Skeletal muscle satellite cell (primary cell): ENCODE measurements at regions not wholly inside any gene's neighbourhood (a gene's known extent, or its start where the extent isn't known, plus 50 kb on each side); places are given as distances from the start of the nearest gene placed in this dataset.

ENCODE experiments used
- H3K27me3 ChIP-seq: 2 replicates; pipeline ENCODE4 v1.7.0; 2013; ENCODE audit warnings: low read length; ENCODE audit not compliant: control insufficient read depth, insufficient read depth
- H3K36me3 ChIP-seq: 2 replicates; pipeline ENCODE4 v1.7.0; 2013; ENCODE audit warnings: mild to moderate bottlenecking, control low read depth, low read length; ENCODE audit not compliant: insufficient read depth
- H3K4me1 ChIP-seq: 2 replicates; pipeline ENCODE4 v1.7.0; 2013; ENCODE audit warnings: low read length; ENCODE audit not compliant: control insufficient read depth, insufficient read depth
- H3K4me2 ChIP-seq: 2 replicates; pipeline ENCODE4 v1.7.0; 2013; ENCODE audit warnings: mild to moderate bottlenecking, low read length
- H3K4me3 ChIP-seq: 2 replicates; pipeline ENCODE4 v1.7.0; 2013; ENCODE audit warnings: low read length
- H3K9ac ChIP-seq: 2 replicates; pipeline ENCODE4 v1.7.0; 2013; ENCODE audit warnings: mild to moderate bottlenecking, low read depth, low read length, moderate library complexity
- H3K9me3 ChIP-seq: replicated peaks from 2 replicates; pipeline ENCODE4 v1.7.0; 2013; ENCODE audit warnings: mild to moderate bottlenecking, control low read depth, low read length

DNA sequence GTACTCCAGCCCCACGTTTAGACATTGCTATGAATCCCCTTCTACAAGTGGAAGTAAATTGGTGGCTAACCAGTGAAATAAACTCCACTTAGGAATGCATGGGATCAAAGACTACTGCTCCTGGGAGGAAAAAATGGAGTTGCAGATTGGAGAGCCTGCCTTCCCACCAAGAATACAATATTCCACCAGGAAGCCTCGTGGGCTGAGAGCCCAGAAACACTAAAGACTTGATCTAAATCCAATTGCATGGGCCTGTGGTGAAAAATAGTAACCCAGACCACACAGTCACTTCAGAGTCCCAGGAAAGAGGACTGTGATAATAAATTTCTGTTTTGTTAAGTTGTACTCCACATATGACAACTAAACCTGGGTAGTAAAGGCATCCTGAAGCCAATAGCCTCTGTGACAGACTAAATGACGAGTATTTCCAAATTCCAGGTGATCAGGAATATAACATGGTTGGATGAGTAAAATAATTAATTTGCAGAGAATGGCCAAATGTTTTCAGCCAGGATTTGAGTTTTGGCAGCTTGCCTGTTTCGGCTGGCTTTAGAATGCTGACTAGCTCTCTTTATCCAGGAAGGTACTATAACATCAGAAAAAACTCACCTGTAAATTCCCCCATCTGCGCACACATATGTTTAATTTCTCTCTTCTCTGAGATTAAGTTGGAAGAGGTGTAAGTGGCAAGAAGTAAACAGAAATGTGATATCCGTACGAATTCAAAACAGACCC is 480.3 kb downstream of the LIG4 start:
- no peak overlapping the region for H3K9ac ChIP-seq
- H3K4me1 ChIP-seq = no peaks in the 10 kb centered on the region
- H3K9me3 ChIP-seq = no peaks in the 10 kb centered on the region
- H3K4me3 ChIP-seq = no peak overlapping the region
- no peaks in the 10 kb centered on the region for H3K27me3 ChIP-seq
- no peak overlapping the region for H3K4me2 ChIP-seq
- H3K36me3 ChIP-seq = no peaks in the 10 kb centered on the region

GRCh38 chr13:107733276-107733675 is 482.1 kb downstream of the LIG4 start:
- no peaks in the 10 kb centered on the region for H3K4me1 ChIP-seq
- H3K9me3 ChIP-seq = no peaks in the 10 kb centered on the region
- H3K4me3 ChIP-seq = no peak overlapping the region

GRCh38 chr13:107730813-107731212 is 484.5 kb downstream of the LIG4 start:
- Histone ChIP-seq H3K4me3 (no peak overlapping the region), H3K4me2 (no peak overlapping the region), H3K27me3 (no peaks in the 10 kb centered on the region), H3K9me3 (peaks cover 4% of the 10 kb centered on the region), H3K36me3 (no peaks in the 10 kb centered on the region), H3K4me1 (no peaks in the 10 kb centered on the region), H3K9ac (no peak overlapping the region)

More at GRCh38 chr13:107733276-107733675, 482.1 kb downstream of the LIG4 start:
- Histone ChIP-seq H3K4me2 (no peak overlapping the region), H3K27me3 (no peaks in the 10 kb centered on the region), H3K36me3 (no peaks in the 10 kb centered on the region), H3K9ac (no peak overlapping the region)

DNA sequence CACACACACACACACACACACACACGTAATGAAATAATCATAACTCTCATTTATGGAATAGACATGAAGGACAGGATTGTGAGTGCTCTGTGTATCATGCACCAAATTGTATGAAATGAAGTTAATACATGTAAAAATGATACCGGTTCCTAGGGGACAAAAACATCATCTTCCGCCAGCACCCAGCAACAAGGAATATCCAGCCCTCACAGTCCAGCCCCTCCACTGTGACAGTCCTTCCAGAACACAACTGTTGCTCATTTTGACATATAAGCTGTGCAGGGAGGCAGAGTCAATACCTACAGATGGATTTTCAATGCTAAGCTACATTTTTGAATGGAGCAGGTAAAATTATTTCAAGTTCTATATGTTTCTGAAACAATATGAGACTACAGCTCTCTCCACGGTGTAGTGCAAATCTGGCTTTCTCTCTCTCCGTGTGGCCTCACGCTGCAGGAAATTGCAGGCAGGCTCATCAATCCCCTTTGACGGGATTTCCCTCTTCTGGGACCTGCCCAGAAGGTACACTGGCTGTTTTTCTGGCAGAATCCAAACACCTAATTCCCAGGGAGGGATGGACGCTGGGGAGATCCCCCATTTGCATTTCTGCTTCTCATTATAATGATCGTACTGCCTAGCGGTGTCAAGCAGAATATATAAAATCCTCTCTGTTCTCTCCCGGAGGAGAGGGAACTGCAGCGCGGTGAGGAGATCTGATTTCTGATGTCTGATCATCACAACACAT is 494.0 kb downstream of the LIG4 start:
- Histone ChIP-seq H3K4me3 (no peak overlapping the region), H3K27me3 (no peaks in the 10 kb centered on the region), H3K36me3 (no peaks in the 10 kb centered on the region), H3K4me1 (no peaks in the 10 kb centered on the region), H3K9ac (no peak overlapping the region), H3K9me3 (peaks cover 10% of the 10 kb centered on the region), H3K4me2 (no peak overlapping the region)

GRCh38 chr13:107716741-107717140 is 498.6 kb downstream of the LIG4 start:
- Histone ChIP-seq H3K4me2 (no peak overlapping the region), H3K4me1 (no peaks in the 10 kb centered on the region), H3K36me3 (no peaks in the 10 kb centered on the region), H3K9me3 (peaks cover 10% of the 10 kb centered on the region), H3K4me3 (no peak overlapping the region), H3K27me3 (no peaks in the 10 kb centered on the region), H3K9ac (no peak overlapping the region)

DNA sequence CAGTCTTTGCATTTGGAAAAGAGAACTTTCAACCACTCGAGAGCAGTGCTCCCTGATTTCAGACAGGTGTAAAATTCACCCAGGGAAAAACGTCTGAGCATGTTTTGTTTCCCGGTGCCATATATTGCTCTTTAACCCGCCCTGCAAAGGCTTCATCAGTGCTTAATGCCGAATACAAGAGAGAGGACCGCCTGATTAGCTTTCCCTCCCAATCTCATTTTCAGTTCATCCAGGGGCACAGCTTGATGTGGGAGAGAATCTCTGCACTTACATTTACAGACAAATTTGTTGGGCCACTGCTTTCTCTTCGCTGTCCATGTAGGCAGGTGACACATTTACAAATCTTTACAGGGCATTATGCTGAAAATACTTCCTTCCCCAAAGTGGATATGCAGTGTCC is 499.1 kb downstream of the LIG4 start:
- Histone ChIP-seq H3K4me1 (no peaks in the 10 kb centered on the region), H3K9me3 (peaks cover 7% of the 10 kb centered on the region), H3K9ac (no peak overlapping the region)

GRCh38 chr13:107715496-107715895 is 499.8 kb downstream of the LIG4 start:
- Histone ChIP-seq H3K4me3 (no peak overlapping the region), H3K36me3 (no peaks in the 10 kb centered on the region), H3K9me3 (peaks cover 4% of the 10 kb centered on the region), H3K4me1 (no peaks in the 10 kb centered on the region), H3K27me3 (no peaks in the 10 kb centered on the region), H3K9ac (no peak overlapping the region), H3K4me2 (no peak overlapping the region)

More for the DNA sequence above, 499.1 kb downstream of the LIG4 start:
- Histone ChIP-seq H3K4me2 (no peak overlapping the region), H3K36me3 (no peaks in the 10 kb centered on the region), H3K27me3 (no peaks in the 10 kb centered on the region), H3K4me3 (no peak overlapping the region)

GRCh38 chr13:107713314-107713713 is 502.0 kb downstream of the LIG4 start:
- no peak overlapping the region for H3K4me3 ChIP-seq
- H3K9me3 ChIP-seq = no peaks in the 10 kb centered on the region
- H3K27me3 ChIP-seq = no peaks in the 10 kb centered on the region
- no peak overlapping the region for H3K4me2 ChIP-seq
- H3K4me1 ChIP-seq = no peaks in the 10 kb centered on the region
- no peak overlapping the region for H3K9ac ChIP-seq
- H3K36me3 ChIP-seq = no peaks in the 10 kb centered on the region

DNA sequence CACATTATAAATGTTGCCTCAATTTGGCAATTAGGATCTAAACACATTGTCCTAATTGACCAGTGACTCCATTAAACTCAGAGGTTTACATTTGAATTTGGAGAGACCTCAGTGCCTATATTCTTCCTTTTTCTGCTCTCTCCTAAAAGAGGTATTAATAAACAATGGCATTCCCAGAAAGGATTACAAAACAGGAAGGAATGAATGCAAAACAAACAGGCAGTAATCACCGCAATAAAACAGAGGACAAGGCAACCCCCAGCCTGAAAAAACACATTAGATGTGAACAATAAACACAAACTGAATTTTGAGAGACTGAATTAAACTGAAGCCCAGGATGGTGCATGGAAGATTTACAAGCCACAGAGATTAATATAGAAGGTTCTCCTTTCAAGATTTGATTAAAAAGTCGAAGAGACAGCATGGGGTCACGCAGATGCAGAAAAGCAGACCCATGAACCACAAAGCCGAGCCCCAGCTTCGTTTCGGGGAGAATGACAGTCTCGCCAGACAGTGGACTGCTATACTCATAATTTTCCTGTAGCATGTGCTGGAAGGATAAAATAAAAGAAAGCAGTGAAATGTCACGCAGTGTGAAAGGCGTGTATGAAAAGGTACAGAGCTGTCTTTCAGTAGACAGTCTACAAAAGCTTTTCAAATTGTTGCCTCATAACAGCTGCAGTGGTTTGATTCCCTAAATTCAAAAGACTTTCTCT is 503.0 kb downstream of the LIG4 start:
- no peak overlapping the region for H3K4me3 ChIP-seq
- H3K4me1 ChIP-seq = no peaks in the 10 kb centered on the region
- no peak overlapping the region for H3K9ac ChIP-seq
- H3K4me2 ChIP-seq = no peak overlapping the region
- no peaks in the 10 kb centered on the region for H3K36me3 ChIP-seq
- H3K9me3 ChIP-seq = no peaks in the 10 kb centered on the region
- no peaks in the 10 kb centered on the region for H3K27me3 ChIP-seq

DNA sequence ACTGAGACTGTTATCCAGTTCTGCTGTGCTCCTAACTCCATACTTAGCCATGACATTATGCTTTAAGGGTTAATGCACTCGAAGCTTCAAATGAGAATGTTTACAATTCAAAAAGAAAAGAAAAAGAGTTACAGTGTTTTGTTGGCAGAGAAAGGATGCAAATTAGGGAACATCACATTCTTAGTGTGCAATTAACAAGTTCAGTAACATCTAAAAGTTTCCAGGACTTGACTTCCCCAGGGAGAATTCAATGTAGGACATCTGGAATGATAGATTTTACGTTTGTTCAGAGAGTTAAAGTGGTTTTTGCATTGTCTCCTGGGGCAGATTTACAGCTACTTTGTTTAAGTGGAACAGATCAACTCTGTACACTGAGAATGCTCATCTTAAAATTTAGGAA is 525.2 kb downstream of the LIG4 start:
- Histone ChIP-seq H3K27me3 (no peaks in the 10 kb centered on the region), H3K9me3 (peaks cover 3% of the 10 kb centered on the region), H3K4me1 (no peaks in the 10 kb centered on the region), H3K36me3 (no peaks in the 10 kb centered on the region), H3K4me2 (no peak overlapping the region), H3K4me3 (no peak overlapping the region), H3K9ac (no peak overlapping the region)

DNA sequence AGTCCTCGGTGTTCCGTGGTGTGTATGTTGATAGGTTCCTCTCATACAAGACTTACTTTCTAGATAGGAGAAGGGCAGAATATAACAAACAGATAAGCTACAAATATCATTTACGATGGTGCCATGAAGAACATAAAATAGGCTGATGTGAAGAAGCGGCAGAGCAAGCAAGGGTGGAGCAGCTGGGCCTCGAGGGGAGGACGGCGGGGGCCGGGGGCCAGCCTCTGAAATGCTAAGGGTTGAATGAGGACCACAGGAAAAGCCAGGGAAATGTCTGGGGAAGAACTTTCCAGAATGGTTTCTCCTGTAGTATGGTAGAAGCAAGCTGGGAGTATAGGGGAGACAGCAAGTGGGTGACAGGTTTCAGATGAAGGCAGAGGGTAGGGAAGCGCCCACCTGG is 529.5 kb downstream of the LIG4 start:
- Histone ChIP-seq H3K4me2 (no peak overlapping the region), H3K9me3 (peaks cover 3% of the 10 kb centered on the region), H3K27me3 (no peaks in the 10 kb centered on the region), H3K9ac (no peak overlapping the region), H3K36me3 (no peaks in the 10 kb centered on the region), H3K4me1 (no peaks in the 10 kb centered on the region), H3K4me3 (no peak overlapping the region)
